HCT116 (cell line): ENCODE measurements at regions not wholly inside any gene's neighbourhood (a gene's known extent, or its start where the extent isn't known, plus 50 kb on each side); places are given as distances from the start of the nearest gene placed in this dataset.

Source experiments
- ATAC-seq: fragments of 200-7000 bp; cut with Tn5 transposase; 2 replicates; pipeline ENCODE4 v1.9.1; 2020; ENCODE audit warnings: mild to moderate bottlenecking, moderate library complexity
- BruUV-seq: library from RNA; stranded (reverse); fragments of 400-500 nt; replicated peaks from 2 replicates; lab custom pipeline; 2021; lab: Mats Ljungman, UMichigan
- CTCF ChIA-PET: fragments of 300-600 bp; sonication (Branson Sonifier 250); formaldehyde crosslinking; loops from one replicate; lab custom pipeline; 2021; ENCODE audit warnings: antibody characterized with exemption; lab: Charles Lee
- POLR2A ChIA-PET: fragments of 300-600, 350-600 bp; sonication (Branson Sonifier 250); formaldehyde crosslinking; loops from one replicate; lab custom pipeline; 2021; ENCODE audit warnings: antibody characterized with exemption; lab: Charles Lee
- RAD21 ChIA-PET, 2 experiments: fragments of 300-600 bp; sonication (Branson Sonifier 250); formaldehyde crosslinking; loops; one replicate each; lab custom pipeline; 2023; ENCODE audit warnings: low total read pairs in 2 of 2; ENCODE audit not compliant: uncharacterized antibody in 2 of 2, unreplicated experiment in 2 of 2, low non-redundant PET in 1 of 2; lab: Charles Lee
- DNase-seq: peaks from one replicate; pipeline ENCODE4 v3.0.0-alpha.2; 2010; ENCODE audit warnings: low read depth, low spot score
- H2AFZ ChIP-seq: fragments of 200-600 bp; shearing (Covaris generic), sonication (generic); 2 replicates; pipeline ENCODE4 v1.6.1; 2017; ENCODE audit warnings: low read depth, mixed run types, mixed read lengths, antibody characterized with exemption, low read length; ENCODE audit not compliant: poor library complexity, severe bottlenecking
- H3K27ac ChIP-seq: 2 replicates; pipeline ENCODE4 v1.5.1; 2012; ENCODE audit warnings: low read depth, low read length
- H3K27me3 ChIP-seq: fragments of 200-600 bp; sonication (generic); 2 replicates; pipeline ENCODE4 v1.6.1; 2016; ENCODE audit warnings: mixed run types, low read length, mixed read lengths; ENCODE audit not compliant: insufficient read depth
- H3K36me3 ChIP-seq, 2 experiments: fragments of 200-500 bp in 1 of 2; fragments of 200-600 bp in 1 of 2; sonication (Bioruptor generic) in 1 of 2; sonication (generic) in 1 of 2; 2 replicates each; pipeline versions ENCODE4 v1.5.1 to v1.6.1; 2014 to 2016; ENCODE audit warnings: low read length in 2 of 2, inconsistent platforms in 1 of 2, mixed read lengths in 1 of 2, mixed run types in 1 of 2; ENCODE audit not compliant: insufficient read depth in 2 of 2, control insufficient read depth in 1 of 2
- H3K4me1 ChIP-seq, 2 experiments: fragments of 200-600 bp in 1 of 2; sonication (generic) in 1 of 2; 2 replicates each; pipeline versions ENCODE4 v1.5.1 to v1.6.1; 2012 to 2017; ENCODE audit warnings: low read length in 2 of 2, inconsistent platforms in 1 of 2, mild to moderate bottlenecking in 1 of 2, mixed read lengths in 1 of 2, mixed run types in 1 of 2, moderate library complexity in 1 of 2; ENCODE audit not compliant: insufficient read depth in 2 of 2, control insufficient read depth in 1 of 2
- H3K4me2 ChIP-seq: fragments of 200-600 bp; sonication (generic); 2 replicates; pipeline ENCODE4 v1.6.1; 2017; ENCODE audit warnings: mixed run types, low read length, mixed read lengths
- H3K4me3 ChIP-seq, 2 experiments: fragments of 200-600 bp in 1 of 2; sonication (generic) in 1 of 2; replicated peaks in 1 of 2; 2 replicates each; pipeline ENCODE4 v1.5.1; 2011 to 2016; ENCODE audit warnings: low read length in 2 of 2, control low read depth in 1 of 2, low read depth in 1 of 2, mild to moderate bottlenecking in 1 of 2, mixed read lengths in 1 of 2, mixed run types in 1 of 2
- H3K79me2 ChIP-seq: fragments of 200-600 bp; sonication (generic); 2 replicates; pipeline ENCODE4 v1.6.1; 2017; ENCODE audit warnings: mild to moderate bottlenecking, mixed run types, low read length, moderate library complexity, mixed read lengths; ENCODE audit not compliant: insufficient read depth
- H3K9ac ChIP-seq: fragments of 200-600 bp; sonication (generic); 2 replicates; pipeline ENCODE4 v1.6.1; 2016; ENCODE audit warnings: low read length, mixed read lengths
- H3K9me2 ChIP-seq: fragments of 200-600 bp; sonication (generic), shearing (Covaris generic); 2 replicates; pipeline ENCODE4 v1.6.1; 2017; ENCODE audit warnings: mixed run types, mild to moderate bottlenecking, moderate library complexity; ENCODE audit not compliant: insufficient read depth
- H3K9me3 ChIP-seq, 2 experiments: fragments of 200-500 bp in 1 of 2; fragments of 200-600 bp in 1 of 2; sonication (Bioruptor generic) in 1 of 2; sonication (generic) in 1 of 2; 2 replicates each; pipeline ENCODE4 v1.6.1; 2014 to 2017; ENCODE audit warnings: low read length in 2 of 2, mixed read lengths in 2 of 2, inconsistent platforms in 1 of 2, low read depth in 1 of 2, mild to moderate bottlenecking in 1 of 2, mixed run types in 1 of 2, moderate library complexity in 1 of 2; ENCODE audit not compliant: control insufficient read depth in 1 of 2, insufficient read depth in 1 of 2
- H4K20me1 ChIP-seq: fragments of 200-600 bp; sonication (generic), shearing (Covaris generic); 2 replicates; pipeline ENCODE4 v1.6.1; 2017; ENCODE audit warnings: mixed run types, mild to moderate bottlenecking, moderate library complexity; ENCODE audit not compliant: insufficient read depth
- ATF3 ChIP-seq: IDR thresholded peaks from 2 replicates; pipeline ENCODE4 v1.6.1; 2012
- ELF1 ChIP-seq: IDR thresholded peaks from 2 replicates; pipeline ENCODE4 v1.6.1; 2012; ENCODE audit warnings: low read depth, borderline replicate concordance
- EZH2 ChIP-seq: fragments of 200-600 bp; sonication (generic); IDR thresholded peaks from 2 replicates; pipeline ENCODE4 v1.6.1; 2017; ENCODE audit warnings: antibody characterized with exemption, mixed run types
- JUND ChIP-seq: IDR thresholded peaks from 2 replicates; pipeline ENCODE4 v1.6.1; 2012
- MAX ChIP-seq: IDR thresholded peaks from 2 replicates; pipeline ENCODE4 v1.6.1; 2012
- POLR2AphosphoS5 ChIP-seq: IDR thresholded peaks from 2 replicates; pipeline ENCODE4 v1.6.1; 2011; ENCODE audit warnings: mild to moderate bottlenecking, low read depth, low read length, moderate library complexity
- YY1 ChIP-seq: IDR thresholded peaks from 2 replicates; pipeline ENCODE4 v1.6.1; 2011; ENCODE audit warnings: low read length, low read depth, moderate library complexity, mild to moderate bottlenecking; ENCODE audit not compliant: insufficient replicate concordance; ENCODE audit errors: extremely low read depth
- ZBTB33 ChIP-seq: IDR thresholded peaks from 2 replicates; pipeline ENCODE4 v1.6.1; 2011; ENCODE audit warnings: mild to moderate bottlenecking, low read length, moderate library complexity; ENCODE audit not compliant: insufficient replicate concordance; ENCODE audit errors: extremely low read depth
- intact Hi-C: fragments of 100-400 bp; cut with micrococcal nuclease; formaldehyde crosslinking; loops from 2 replicates; pipeline ENCODE4 v1.10.0; 2022

- BruUV-seq, result no TSS peak
These were observed 499.8 kb upstream of the CHORDC1 start for GRCh38 chr11:90722552-90723190.

More at GRCh38 chr11:90722552-90723190, 499.8 kb upstream of the CHORDC1 start:
- no peaks in the 10 kb centered on the region for H3K79me2 ChIP-seq
- no peaks in the 10 kb centered on the region for H3K4me1 ChIP-seq
- RAD21 ChIA-PET, result no interaction called here
- no peak overlapping the region for H2AFZ ChIP-seq
- CTCF ChIA-PET, result no interaction called here
- TF ChIP-seq JUND (no peak), MAX (no peak), POLR2AphosphoS5 (no peak), ATF3 (no peak), ELF1 (no peak), ZBTB33 (no peak), EZH2 (no peak), YY1 (no peak)
- no peak overlapping the region for H3K4me3 ChIP-seq
- DNase-seq (no peak), ATAC-seq (no peak)
- POLR2A ChIA-PET, result no interaction called here
- no peaks in the 10 kb centered on the region for H3K9me2 ChIP-seq
- no peak overlapping the region for H3K9ac ChIP-seq
- no peak overlapping the region for H3K27ac ChIP-seq
- intact Hi-C loops, result no loop called here
- no peak overlapping the region for H3K4me2 ChIP-seq
- no peaks in the 10 kb centered on the region for H4K20me1 ChIP-seq
- H3K27me3 ChIP-seq, result no peaks in the 10 kb centered on the region
- H3K9me3 ChIP-seq, result peaks cover 3 to 13% of the 10 kb centered on the region in 2 experiments; a peak in 2 of 4 replicates
- H3K36me3 ChIP-seq, result no peaks in the 10 kb centered on the region
